Activated CD4-positive, alpha-beta T cell treated with anti-CD3 and anti-CD28 coated beads for 36 hours (primary cell): ENCODE measurements at regions not wholly inside any gene's neighbourhood (a gene's known extent, or its start where the extent isn't known, plus 50 kb on each side); places are given as distances from the start of the nearest gene placed in this dataset.
"Not testable (repeated sequence)": the region's sequence is repeated elsewhere in the genome, so short reads cannot be mapped to it uniquely, and the experiment has no call there.

ENCODE experiments used
- ATAC-seq: fragments of 200-7000 bp; cut with Tn5 transposase; one replicate; pipeline ENCODE4 v1.10.0; 2021; ENCODE audit warnings: mild to moderate bottlenecking, moderate library complexity
- CTCF ChIA-PET: fragments of 350-600 bp; sonication (Branson Sonifier 250); formaldehyde crosslinking; loops from one replicate; lab custom pipeline; 2021; ENCODE audit warnings: antibody characterized with exemption; lab: Charles Lee
- POLR2A ChIA-PET: fragments of 350-600 bp; sonication (Branson Sonifier 250); formaldehyde crosslinking; loops from one replicate; lab custom pipeline; 2021; ENCODE audit warnings: antibody characterized with exemption, inconsistent platforms; lab: Charles Lee
- DNase-seq: peaks from one replicate; pipeline ENCODE4 v3.0.0-alpha.2; 2020
- H3K27ac Mint-ChIP-seq: one replicate; pipeline ENCODE4 v1.8.0; 2021; ENCODE audit warnings: mixed read lengths
- H3K27me3 Mint-ChIP-seq: one replicate; pipeline ENCODE4 v1.8.0; 2021; ENCODE audit warnings: mixed read lengths
- H3K36me3 Mint-ChIP-seq: one replicate; pipeline ENCODE4 v1.8.0; 2021; ENCODE audit warnings: low read depth, mixed read lengths
- H3K4me1 Mint-ChIP-seq: one replicate; pipeline ENCODE4 v1.8.0; 2021; ENCODE audit warnings: mixed read lengths
- H3K4me3 Mint-ChIP-seq: one replicate; pipeline ENCODE4 v1.8.0; 2021; ENCODE audit warnings: mild to moderate bottlenecking, moderate library complexity, mixed read lengths
- H3K9me3 Mint-ChIP-seq: one replicate; pipeline ENCODE4 v1.8.0; 2021; ENCODE audit warnings: low read depth, mixed read lengths
- intact Hi-C, 2 experiments: fragments of 100-400 bp; cut with DNase I in 1 of 2; cut with micrococcal nuclease in 1 of 2; formaldehyde crosslinking; loops; one replicate each; pipeline versions ENCODE4 v1.14.2 to v1.15.1; 2022 to 2024; cut with DNase I, micrococcal nuclease

- Mint-ChIP-seq H3K9me3 (no peaks in the 10 kb centered on the region), H3K36me3 (no peaks in the 10 kb centered on the region), H3K27ac (no peak overlapping the region), H3K4me1 (peaks cover 13% of the 10 kb centered on the region), H3K27me3 (no peaks in the 10 kb centered on the region), H3K4me3 (no peak overlapping the region)
- DNase-seq (no peak), ATAC-seq (no peak)
- ChIA-PET POLR2A (no interaction called here), CTCF (interaction anchor here (0.9 to 2.3 kb wide), 2 partner anchors 10 to 46 kb away, joined by 3 to 5 read pairs; no protein-coding TSS in a partner anchor)
- intact Hi-C loops: loop anchor here in 1 of 2 experiments (5.0 kb wide), 1 partner anchor 147 kb away; no protein-coding TSS in a partner anchor
These were observed 82.9 kb upstream of the APBB1IP start for GRCh38 chr10:26355241-26355640.

GRCh38 chr10:26357203-26357602, 80.9 kb upstream of the APBB1IP start:
- intact Hi-C loops: loop anchor here (1.0 to 5.0 kb wide), 4 partner anchors 74 to 145 kb away; no protein-coding TSS in a partner anchor
- H3K4me3 Mint-ChIP-seq: no peak overlapping the region

GRCh38 chr10:26358071-26358470, 80.1 kb upstream of the APBB1IP start:
- Mint-ChIP-seq H3K4me1 (peaks cover 13% of the 10 kb centered on the region), H3K9me3 (no peaks in the 10 kb centered on the region), H3K27ac (no peak overlapping the region), H3K27me3 (no peaks in the 10 kb centered on the region), H3K4me3 (no peak overlapping the region), H3K36me3 (no peaks in the 10 kb centered on the region)
- POLR2A ChIA-PET: no interaction called here
- CTCF ChIA-PET: no interaction called here
- ATAC-seq (no peak), DNase-seq (no peak)
- intact Hi-C loops: loop anchor here in 1 of 2 experiments (5.0 kb wide), 1 partner anchor 144 kb away; no protein-coding TSS in a partner anchor

More at GRCh38 chr10:26357203-26357602, 80.9 kb upstream of the APBB1IP start:
- Mint-ChIP-seq H3K9me3 (no peaks in the 10 kb centered on the region), H3K27me3 (no peaks in the 10 kb centered on the region), H3K4me1 (peaks cover 13% of the 10 kb centered on the region), H3K36me3 (no peaks in the 10 kb centered on the region), H3K27ac (peak overlapping the region; percentile 9)
- ChIA-PET POLR2A (no interaction called here), CTCF (interaction anchor here (0.6 to 2.3 kb wide), 2 partner anchors 12 to 99 kb away, joined by 3 to 5 read pairs; no protein-coding TSS in a partner anchor)
- ATAC-seq (peak; percentile 97), DNase-seq (peak; percentile 16)

- no peak overlapping the region for H3K27ac Mint-ChIP-seq
- ATAC-seq (no peak), DNase-seq (no peak)
- H3K27me3 Mint-ChIP-seq: no peaks in the 10 kb centered on the region
- intact Hi-C loops: loop anchor here in 1 of 2 experiments (5.0 kb wide), 1 partner anchor 143 kb away; no protein-coding TSS in a partner anchor
- no peaks in the 10 kb centered on the region for H3K36me3 Mint-ChIP-seq
- H3K9me3 Mint-ChIP-seq: no peaks in the 10 kb centered on the region
- ChIA-PET CTCF (interaction anchor here (0.7 to 1.4 kb wide), 2 partner anchors 15 to 19 kb away, joined by 3 to 5 read pairs; no protein-coding TSS in a partner anchor), POLR2A (no interaction called here)
- peaks cover 13% of the 10 kb centered on the region for H3K4me1 Mint-ChIP-seq
- H3K4me3 Mint-ChIP-seq: no peak overlapping the region
These were observed 78.5 kb upstream of the APBB1IP start for GRCh38 chr10:26359670-26360069.

GRCh38 chr10:26361351-26361750, 76.8 kb upstream of the APBB1IP start:
- H3K27ac Mint-ChIP-seq: no peak overlapping the region
- H3K4me3 Mint-ChIP-seq: no peak overlapping the region
- POLR2A ChIA-PET: interaction anchor here (0.6 kb wide), 1 partner anchor 65 kb away, joined by 3 read pairs; no protein-coding TSS in a partner anchor
- intact Hi-C loops: no loop called here
- no peaks in the 10 kb centered on the region for H3K9me3 Mint-ChIP-seq
- ATAC-seq (no peak), DNase-seq (no peak)
- CTCF ChIA-PET: interaction anchor here (0.6 kb wide), 1 partner anchor 198 kb away, joined by 3 read pairs; no protein-coding TSS in a partner anchor
- no peaks in the 10 kb centered on the region for H3K27me3 Mint-ChIP-seq
- peaks cover 16% of the 10 kb centered on the region for H3K4me1 Mint-ChIP-seq
- no peaks in the 10 kb centered on the region for H3K36me3 Mint-ChIP-seq

- Mint-ChIP-seq H3K4me1 (peaks cover 14% of the 10 kb centered on the region), H3K27ac (no peak overlapping the region), H3K36me3 (no peaks in the 10 kb centered on the region), H3K4me3 (no peak overlapping the region), H3K9me3 (no peaks in the 10 kb centered on the region), H3K27me3 (no peaks in the 10 kb centered on the region)
- DNase-seq (no peak), ATAC-seq (no peak)
- ChIA-PET POLR2A (no interaction called here), CTCF (interaction anchor here (0.6 to 0.7 kb wide), 2 partner anchors 197 to 211 kb away, joined by 3 read pairs; no protein-coding TSS in a partner anchor)
- intact Hi-C loops: no loop called here
These were observed 76.2 kb upstream of the APBB1IP start for GRCh38 chr10:26361971-26362370.

GRCh38 chr10:26365681-26366358, 72.3 kb upstream of the APBB1IP start:
- H3K27me3 Mint-ChIP-seq: peaks cover 2% of the 10 kb centered on the region
- ChIA-PET POLR2A (no interaction called here), CTCF (interaction anchor here (0.5 kb wide), 1 partner anchor 133 kb away, joined by 3 read pairs; no protein-coding TSS in a partner anchor)
- H3K27ac Mint-ChIP-seq: no peak overlapping the region
- intact Hi-C loops: no loop called here
- H3K4me3 Mint-ChIP-seq: no peak overlapping the region
- peak; percentile 19 for DNase-seq
- no peak for ATAC-seq
- H3K36me3 Mint-ChIP-seq: no peaks in the 10 kb centered on the region
- H3K4me1 Mint-ChIP-seq: peaks cover 2% of the 10 kb centered on the region
- peaks cover 4% of the 10 kb centered on the region for H3K9me3 Mint-ChIP-seq

- H3K36me3 Mint-ChIP-seq, H3K27me3 Mint-ChIP-seq, H3K27ac Mint-ChIP-seq, DNase-seq, ATAC-seq, CTCF ChIA-PET, H3K4me3 Mint-ChIP-seq, POLR2A ChIA-PET, H3K4me1 Mint-ChIP-seq, H3K9me3 Mint-ChIP-seq, intact Hi-C loops: not testable (repeated sequence)
These were observed 71.1 kb upstream of the APBB1IP start for GRCh38 chr10:26367035-26367434.

- Mint-ChIP-seq H3K36me3 (no peaks in the 10 kb centered on the region), H3K9me3 (peaks cover 4% of the 10 kb centered on the region), H3K27ac (no peak overlapping the region), H3K4me1 (peaks cover 2% of the 10 kb centered on the region), H3K27me3 (peaks cover 2% of the 10 kb centered on the region), H3K4me3 (no peak overlapping the region)
- ChIA-PET POLR2A (no interaction called here), CTCF (no interaction called here)
- intact Hi-C loops: no loop called here
- DNase-seq (peak; percentile 59), ATAC-seq (peak; percentile 47)
These were observed 70.4 kb upstream of the APBB1IP start for GRCh38 chr10:26367771-26368170.

- Mint-ChIP-seq H3K36me3 (no peaks in the 10 kb centered on the region), H3K9me3 (peaks cover 4% of the 10 kb centered on the region), H3K4me1 (peaks cover 2% of the 10 kb centered on the region), H3K27me3 (peaks cover 2% of the 10 kb centered on the region), H3K27ac (no peak overlapping the region), H3K4me3 (no peak overlapping the region)
- intact Hi-C loops: no loop called here
- ATAC-seq (no peak), DNase-seq (no peak)
- ChIA-PET CTCF (interaction anchor here (0.9 to 1.1 kb wide), 2 partner anchors 11 to 189 kb away, joined by 3 read pairs; no protein-coding TSS in a partner anchor), POLR2A (interaction anchor here (0.5 kb wide), 1 partner anchor 677 kb away, joined by 3 read pairs; no protein-coding TSS in a partner anchor)
These were observed 69.7 kb upstream of the APBB1IP start for GRCh38 chr10:26368463-26368862.

GRCh38 chr10:26372513-26373354, 65.4 kb upstream of the APBB1IP start:
- DNase-seq (no peak), ATAC-seq (no peak)
- Mint-ChIP-seq H3K27ac (no peak overlapping the region), H3K36me3 (no peaks in the 10 kb centered on the region), H3K4me1 (no peaks in the 10 kb centered on the region), H3K4me3 (no peak overlapping the region), H3K27me3 (peaks cover 5% of the 10 kb centered on the region), H3K9me3 (peaks cover 3% of the 10 kb centered on the region)
- ChIA-PET CTCF (interaction anchor here (0.6 kb wide), 1 partner anchor 1157 kb away, joined by 3 read pairs; no protein-coding TSS in a partner anchor), POLR2A (no interaction called here)
- intact Hi-C loops: no loop called here
